Type B pancreatic cell (in vitro differentiated cells): ENCODE measurements at regions not wholly inside any gene's neighbourhood (a gene's known extent, or its start where the extent isn't known, plus 50 kb on each side); places are given as distances from the start of the nearest gene placed in this dataset.

Source experiments
- DNase-seq: peaks from one replicate; pipeline ENCODE4 v3.0.0; 2021; ENCODE audit warnings: mixed read lengths; ENCODE audit not compliant: unreplicated experiment; ENCODE audit errors: extremely low spot score
- H3K27ac Mint-ChIP-seq: 2 replicates; pipeline ENCODE4 v1.8.0; 2021; ENCODE audit warnings: mild to moderate bottlenecking, mixed read lengths
- H3K27me3 Mint-ChIP-seq: 2 replicates; pipeline ENCODE4 v1.8.0; 2021; ENCODE audit warnings: mixed read lengths
- H3K36me3 Mint-ChIP-seq: 2 replicates; pipeline ENCODE4 v1.8.0; 2021; ENCODE audit warnings: mixed read lengths
- H3K4me1 Mint-ChIP-seq: one replicate; pipeline ENCODE4 v1.8.0; 2021; ENCODE audit warnings: mixed read lengths; ENCODE audit not compliant: unreplicated experiment
- H3K4me3 Mint-ChIP-seq: 2 replicates; pipeline ENCODE4 v1.8.0; 2021; ENCODE audit warnings: mild to moderate bottlenecking, mixed read lengths
- H3K9me3 Mint-ChIP-seq: 2 replicates; pipeline ENCODE4 v1.8.0; 2021; ENCODE audit warnings: mixed read lengths
- CTCF ChIP-seq: fragments of 200-600 bp; sonication (generic); conservative IDR thresholded peaks from 2 replicates; pipeline ENCODE4 v1.5.0; 2021; ENCODE audit warnings: antibody characterized with exemption, mild to moderate bottlenecking

DNA sequence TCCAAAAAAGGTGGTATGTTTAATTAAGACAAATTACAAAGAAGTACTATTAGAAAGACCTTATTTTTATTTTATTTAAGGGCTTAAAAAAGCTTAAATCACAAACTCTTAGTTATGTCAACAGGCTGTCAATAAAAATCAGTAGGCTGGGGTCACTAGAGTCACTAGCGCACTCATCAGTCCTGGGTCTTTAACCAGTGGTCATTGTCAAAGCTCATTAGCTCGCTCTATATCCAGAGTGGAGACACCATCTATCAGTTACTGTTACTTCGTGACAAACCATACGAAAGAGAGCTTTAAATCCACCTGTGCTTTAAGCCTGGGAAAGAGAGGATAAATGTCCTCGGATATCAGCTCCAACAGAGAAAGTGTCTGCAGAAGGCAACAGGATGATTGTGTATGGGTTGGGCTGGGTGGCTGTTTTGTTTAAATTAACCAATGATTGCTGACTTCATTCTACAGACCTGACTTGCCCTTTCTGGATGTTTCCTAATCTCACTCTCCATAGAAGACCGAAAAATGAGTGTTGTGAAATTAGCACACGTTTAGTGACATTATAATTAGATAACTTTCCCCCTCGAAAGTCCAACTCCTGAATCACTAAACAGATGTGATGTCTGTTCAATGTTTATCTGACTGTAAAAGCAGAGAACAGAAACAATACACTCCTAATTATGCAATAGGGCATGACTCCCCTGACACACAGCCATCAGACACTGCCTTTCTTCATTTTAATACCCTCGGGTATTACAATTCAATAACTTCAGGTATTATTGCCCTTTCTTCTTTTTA is 123.6 kb upstream of the TNPO1 start:
- Mint-ChIP-seq H3K9me3 (no peaks in the 10 kb centered on the region), H3K4me3 (no peak overlapping the region), H3K36me3 (no peaks in the 10 kb centered on the region), H3K27ac (no peak overlapping the region), H3K4me1 (peaks cover 26% of the 10 kb centered on the region), H3K27me3 (no peaks in the 10 kb centered on the region)
- DNase-seq = no peak
- no peak for TF ChIP-seq CTCF

GRCh38 chr5:72692231-72692637 is 124.2 kb upstream of the TNPO1 start:
- Mint-ChIP-seq H3K9me3 (no peaks in the 10 kb centered on the region), H3K4me1 (peaks cover 26% of the 10 kb centered on the region), H3K4me3 (no peak overlapping the region), H3K27ac (no peak overlapping the region), H3K36me3 (no peaks in the 10 kb centered on the region), H3K27me3 (no peaks in the 10 kb centered on the region)
- TF ChIP-seq CTCF = no peak
- DNase-seq = no peak

- no peak for TF ChIP-seq CTCF
- H3K27me3 Mint-ChIP-seq = no peaks in the 10 kb centered on the region
- peaks cover 26% of the 10 kb centered on the region for H3K4me1 Mint-ChIP-seq
- no peaks in the 10 kb centered on the region for H3K36me3 Mint-ChIP-seq
- no peaks in the 10 kb centered on the region for H3K9me3 Mint-ChIP-seq
- no peak for DNase-seq
- no peak overlapping the region for H3K4me3 Mint-ChIP-seq
- no peak overlapping the region for H3K27ac Mint-ChIP-seq
These were observed 124.7 kb upstream of the TNPO1 start for GRCh38 chr5:72691751-72692150.

- Mint-ChIP-seq H3K36me3 (no peaks in the 10 kb centered on the region), H3K9me3 (no peaks in the 10 kb centered on the region), H3K27ac (no peak overlapping the region), H3K27me3 (no peaks in the 10 kb centered on the region), H3K4me3 (no peak overlapping the region), H3K4me1 (peaks cover 26% of the 10 kb centered on the region)
- DNase-seq = no peak
- no peak for TF ChIP-seq CTCF
These were observed 127.5 kb upstream of the TNPO1 start for GRCh38 chr5:72688916-72689315.

- H3K36me3 Mint-ChIP-seq = peaks cover 3% of the 10 kb centered on the region
- DNase-seq = no peak
- H3K27me3 Mint-ChIP-seq = no peaks in the 10 kb centered on the region
- H3K4me3 Mint-ChIP-seq = no peak overlapping the region
- peaks cover 14% of the 10 kb centered on the region for H3K4me1 Mint-ChIP-seq
- TF ChIP-seq CTCF = no peak
- no peak overlapping the region for H3K27ac Mint-ChIP-seq
- H3K9me3 Mint-ChIP-seq = no peaks in the 10 kb centered on the region
These were observed 129.2 kb upstream of the TNPO1 start for GRCh38 chr5:72687288-72687687.

- Mint-ChIP-seq H3K36me3 (peaks cover 3% of the 10 kb centered on the region), H3K27ac (no peak overlapping the region), H3K27me3 (no peaks in the 10 kb centered on the region), H3K4me3 (no peak overlapping the region), H3K9me3 (no peaks in the 10 kb centered on the region), H3K4me1 (no peaks in the 10 kb centered on the region)
- no peak for TF ChIP-seq CTCF
- no peak for DNase-seq
These were observed 133.9 kb upstream of the TNPO1 start for GRCh38 chr5:72682561-72682960.
